MCF 10A (cell line): ENCODE measurements at regions not wholly inside any gene's neighbourhood (a gene's known extent, or its start where the extent isn't known, plus 50 kb on each side); places are given as distances from the start of the nearest gene placed in this dataset.

Source experiments
- BruUV-seq: library from RNA; stranded (reverse); fragments of 400-500 nt; replicated peaks from 2 replicates; lab custom pipeline; 2021; lab: Mats Ljungman, UMichigan
- CTCF ChIA-PET: fragments of 300-600 bp; sonication (Branson Sonifier 250); formaldehyde crosslinking; extraction: SDS; loops from one replicate; lab custom pipeline; 2021; ENCODE audit warnings: antibody characterized with exemption, inconsistent platforms; lab: Yijun Ruan, JAX
- POLR2A ChIA-PET: fragments of 300-600, 350-650 bp; sonication (Branson Sonifier 250); formaldehyde crosslinking; extraction: SDS; loops from one replicate; lab custom pipeline; 2020; ENCODE audit warnings: antibody characterized with exemption, inconsistent platforms; lab: Yijun Ruan, JAX
- DNase-seq: peaks from one replicate; pipeline ENCODE4 v3.0.0-alpha.2; 2018; ENCODE audit not compliant: unreplicated experiment
- H3K27ac Mint-ChIP-seq: one replicate; pipeline ENCODE4 v1.8.0; 2022; ENCODE audit warnings: mild to moderate bottlenecking, low read depth, mixed read lengths; ENCODE audit not compliant: unreplicated experiment
- H3K27me3 Mint-ChIP-seq: one replicate; pipeline ENCODE4 v1.8.0; 2022; ENCODE audit warnings: mixed read lengths; ENCODE audit not compliant: insufficient read depth, unreplicated experiment
- H3K36me3 Mint-ChIP-seq: one replicate; pipeline ENCODE4 v1.8.0; 2022; ENCODE audit warnings: mild to moderate bottlenecking, moderate library complexity, mixed read lengths; ENCODE audit not compliant: insufficient read depth, unreplicated experiment
- H3K4me1 Mint-ChIP-seq: one replicate; pipeline ENCODE4 v1.8.0; 2022; ENCODE audit warnings: mixed read lengths; ENCODE audit not compliant: insufficient read depth, unreplicated experiment
- H3K4me3 Mint-ChIP-seq: one replicate; pipeline ENCODE4 v1.8.0; 2022; ENCODE audit warnings: mild to moderate bottlenecking, moderate library complexity, mixed read lengths; ENCODE audit not compliant: unreplicated experiment
- H3K9me3 Mint-ChIP-seq: one replicate; pipeline ENCODE4 v1.8.0; 2022; ENCODE audit warnings: mixed read lengths; ENCODE audit not compliant: unreplicated experiment
- intact Hi-C: fragments of 100-400 bp; cut with micrococcal nuclease; formaldehyde crosslinking; loops from 2 replicates; pipeline ENCODE4 v1.14.1; 2022
- TF ChIP-seq, protein P1 (sequence below): fragments of 200-600 bp; IDR thresholded peaks from one replicate; pipeline ENCODE4 v1.8.0; 2022; ENCODE audit warnings: antibody characterized with exemption, mild to moderate bottlenecking; ENCODE audit not compliant: unreplicated experiment

DNA sequence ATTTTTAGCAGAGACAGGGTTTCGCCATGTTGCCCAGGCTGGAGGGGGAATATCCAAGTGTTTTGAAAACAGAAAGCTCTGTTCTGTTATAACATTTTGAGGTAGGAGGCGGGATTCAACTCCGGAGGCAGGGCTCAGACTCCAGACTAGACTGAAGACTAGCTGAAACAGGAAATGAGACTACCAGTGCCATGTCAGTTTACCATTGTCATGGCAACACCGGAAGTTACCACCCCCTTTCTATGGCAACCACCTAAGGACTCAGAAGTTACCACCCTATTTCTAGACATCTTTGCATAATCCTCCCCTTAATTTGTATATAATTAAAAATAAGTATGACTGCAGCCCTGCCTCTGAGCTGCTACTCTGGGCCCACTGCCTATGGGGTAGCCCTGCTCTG is 1069.1 kb upstream of the AUTS2 start:
- no peaks in the 10 kb centered on the region for H3K36me3 Mint-ChIP-seq
- POLR2A ChIA-PET, result no interaction called here
- no TSS peak for BruUV-seq

DNA sequence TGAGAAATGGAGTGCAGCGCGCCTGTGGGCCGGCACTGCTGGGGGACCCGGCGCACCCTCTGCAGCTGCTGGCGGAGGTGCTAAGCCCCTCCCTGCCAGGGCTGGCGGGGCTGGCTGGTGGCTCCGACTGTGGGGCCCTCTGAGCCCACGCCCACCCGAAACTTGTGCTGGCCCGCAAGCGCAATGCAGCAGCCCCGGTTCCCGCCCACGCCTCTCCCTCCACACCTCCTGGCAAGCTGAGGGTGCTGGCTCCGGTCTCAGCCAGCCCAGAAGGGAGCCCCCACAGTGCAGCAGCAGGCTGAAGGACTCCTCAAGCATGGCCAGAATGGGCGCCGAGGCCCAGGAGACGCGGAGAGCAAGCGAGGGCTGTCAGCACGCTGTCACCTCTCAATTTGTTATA is 1063.0 kb upstream of the AUTS2 start:
- CTCF ChIA-PET, result no interaction called here
- H3K27ac Mint-ChIP-seq, result no peak overlapping the region

More for the DNA sequence above, 1069.1 kb upstream of the AUTS2 start:
- no peaks in the 10 kb centered on the region for H3K27me3 Mint-ChIP-seq
- no peak overlapping the region for H3K27ac Mint-ChIP-seq
- no peak overlapping the region for H3K4me3 Mint-ChIP-seq
- CTCF ChIA-PET, result no interaction called here
- peaks cover 53% of the 10 kb centered on the region for H3K9me3 Mint-ChIP-seq
- intact Hi-C loops, result no loop called here
- no peak for DNase-seq
- no peaks in the 10 kb centered on the region for H3K4me1 Mint-ChIP-seq
- TF ChIP-seq, protein P1, sequence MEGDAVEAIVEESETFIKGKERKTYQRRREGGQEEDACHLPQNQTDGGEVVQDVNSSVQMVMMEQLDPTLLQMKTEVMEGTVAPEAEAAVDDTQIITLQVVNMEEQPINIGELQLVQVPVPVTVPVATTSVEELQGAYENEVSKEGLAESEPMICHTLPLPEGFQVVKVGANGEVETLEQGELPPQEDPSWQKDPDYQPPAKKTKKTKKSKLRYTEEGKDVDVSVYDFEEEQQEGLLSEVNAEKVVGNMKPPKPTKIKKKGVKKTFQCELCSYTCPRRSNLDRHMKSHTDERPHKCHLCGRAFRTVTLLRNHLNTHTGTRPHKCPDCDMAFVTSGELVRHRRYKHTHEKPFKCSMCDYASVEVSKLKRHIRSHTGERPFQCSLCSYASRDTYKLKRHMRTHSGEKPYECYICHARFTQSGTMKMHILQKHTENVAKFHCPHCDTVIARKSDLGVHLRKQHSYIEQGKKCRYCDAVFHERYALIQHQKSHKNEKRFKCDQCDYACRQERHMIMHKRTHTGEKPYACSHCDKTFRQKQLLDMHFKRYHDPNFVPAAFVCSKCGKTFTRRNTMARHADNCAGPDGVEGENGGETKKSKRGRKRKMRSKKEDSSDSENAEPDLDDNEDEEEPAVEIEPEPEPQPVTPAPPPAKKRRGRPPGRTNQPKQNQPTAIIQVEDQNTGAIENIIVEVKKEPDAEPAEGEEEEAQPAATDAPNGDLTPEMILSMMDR, result no peak

DNA sequence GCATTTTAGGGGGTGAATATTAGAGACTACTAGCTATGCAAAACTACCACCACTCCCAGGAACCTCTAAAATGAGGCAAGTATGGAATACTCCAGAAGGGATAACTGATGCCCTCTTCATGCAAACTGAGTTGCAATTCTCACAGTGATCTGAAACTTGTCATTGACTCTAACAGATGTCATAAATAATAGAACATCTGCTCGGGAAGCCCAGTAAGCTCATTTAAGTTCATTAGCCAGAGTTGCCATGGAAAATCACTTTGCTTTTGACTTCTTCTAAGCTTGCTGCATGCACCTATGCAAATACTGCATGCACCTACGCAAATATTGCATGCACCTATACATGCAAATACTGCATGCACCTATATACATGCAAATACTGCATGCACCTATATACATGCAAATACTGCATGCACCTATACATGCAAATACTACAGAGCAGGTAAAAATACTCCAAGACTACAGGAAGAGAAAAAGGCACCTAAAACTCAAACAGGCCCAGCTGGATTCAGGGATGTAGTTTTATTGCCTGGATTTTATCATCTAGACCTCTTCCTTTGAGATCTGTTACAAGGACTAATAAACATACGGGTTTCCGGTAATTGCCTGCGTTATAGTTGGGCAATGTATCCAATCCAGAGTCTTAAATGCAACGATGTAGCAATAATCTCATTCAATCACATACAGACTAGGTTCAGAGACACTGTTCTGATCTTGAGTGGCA is 1061.1 kb upstream of the AUTS2 start:
- DNase-seq, result no peak
- Mint-ChIP-seq H3K4me1 (no peaks in the 10 kb centered on the region), H3K4me3 (no peak overlapping the region), H3K9me3 (peaks cover 41% of the 10 kb centered on the region), H3K27ac (no peak overlapping the region), H3K27me3 (no peaks in the 10 kb centered on the region), H3K36me3 (no peaks in the 10 kb centered on the region)
- no TSS peak for BruUV-seq
- ChIA-PET CTCF (no interaction called here), POLR2A (no interaction called here)
- intact Hi-C loops, result no loop called here
- TF ChIP-seq, protein P1, result no peak

More for the DNA sequence above, 1063.0 kb upstream of the AUTS2 start:
- DNase-seq, result no peak
- Mint-ChIP-seq H3K27me3 (no peaks in the 10 kb centered on the region), H3K9me3 (peaks cover 37% of the 10 kb centered on the region), H3K4me3 (no peak overlapping the region), H3K4me1 (no peaks in the 10 kb centered on the region), H3K36me3 (no peaks in the 10 kb centered on the region)
- BruUV-seq, result no TSS peak
- intact Hi-C loops, result no loop called here
- POLR2A ChIA-PET, result no interaction called here
- TF ChIP-seq, protein P1, result no peak

DNA sequence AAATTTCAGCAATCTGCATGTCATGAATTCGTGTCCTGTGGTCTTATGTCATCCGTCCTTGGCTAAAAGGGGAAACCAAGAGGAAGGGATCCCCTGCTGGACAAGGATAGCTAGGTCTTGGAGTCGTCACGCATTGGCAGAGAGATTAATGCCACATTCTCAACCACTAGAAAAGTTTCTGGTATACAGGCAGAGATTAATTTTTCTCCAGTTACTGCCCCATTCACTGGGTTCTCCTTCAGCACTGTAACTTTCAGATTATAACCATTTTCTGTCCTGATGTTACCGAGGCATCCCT is 1060.6 kb upstream of the AUTS2 start:
- BruUV-seq, result no TSS peak
- intact Hi-C loops, result no loop called here
- Mint-ChIP-seq H3K36me3 (no peaks in the 10 kb centered on the region), H3K9me3 (peaks cover 39% of the 10 kb centered on the region), H3K27ac (no peak overlapping the region), H3K4me3 (no peak overlapping the region), H3K4me1 (no peaks in the 10 kb centered on the region), H3K27me3 (no peaks in the 10 kb centered on the region)
- CTCF ChIA-PET, result no interaction called here
- TF ChIP-seq, protein P1, result no peak
- POLR2A ChIA-PET, result no interaction called here
- no peak for DNase-seq
